ENCODE measurements at regions not wholly inside any gene's neighbourhood (a gene's known extent, or its start where the extent isn't known, plus 50 kb on each side); places are given as distances from the start of the nearest gene placed in this dataset.
"Not testable (repeated sequence)": the region's sequence is repeated elsewhere in the genome, so short reads cannot be mapped to it uniquely, and the experiment has no call there.

GRCh38 chr7:113751547-113751946, 167.3 kb downstream of the PPP1R3A start:
- TF ChIP-seq CTCF (conservative IDR thresholded peaks at IDR 0.05; ENCODE audit: low read depth, low read length): no peak
- no peak for DNase-seq (ENCODE audit: low read depth)
- H3K4me3 ChIP-seq (ENCODE audit: low read depth, low read length): no peak overlapping the region

- not testable (repeated sequence) for DNase-seq (ENCODE audit: low read depth); H3K4me3 ChIP-seq (ENCODE audit: low read depth, low read length)
Observed at GRCh38 chr7:113748385-113748784, 170.4 kb downstream of the PPP1R3A start.

- not testable (repeated sequence) for H3K4me3 ChIP-seq (ENCODE audit: low read depth, low read length); DNase-seq (ENCODE audit: low read depth)
Observed at GRCh38 chr7:113742946-113743431, 175.8 kb downstream of the PPP1R3A start.

GRCh38 chr7:113742377-113742776, 176.4 kb downstream of the PPP1R3A start:
- no peak for TF ChIP-seq CTCF (conservative IDR thresholded peaks at IDR 0.05; ENCODE audit: low read depth, low read length)
- DNase-seq (ENCODE audit: low read depth): no peak

GRCh38 chr7:113731571-113731970, 187.2 kb downstream of the PPP1R3A start:
- no peak overlapping the region for H3K4me3 ChIP-seq (ENCODE audit: low read depth, low read length)
- peak; percentile 7 for DNase-seq (ENCODE audit: low read depth)
- no peak for TF ChIP-seq CTCF (conservative IDR thresholded peaks at IDR 0.05; ENCODE audit: low read depth, low read length)

More at GRCh38 chr7:113742377-113742776, 176.4 kb downstream of the PPP1R3A start:
- H3K4me3 ChIP-seq (ENCODE audit: low read depth, low read length): no peak overlapping the region

- TF ChIP-seq CTCF (conservative IDR thresholded peaks at IDR 0.05; ENCODE audit: low read depth, low read length): no peak
- DNase-seq (ENCODE audit: low read depth): peak; percentile 74
- H3K4me3 ChIP-seq (ENCODE audit: low read depth, low read length): no peak overlapping the region
Observed at GRCh38 chr7:113730309-113730955, 188.4 kb downstream of the PPP1R3A start.

- no peak overlapping the region for H3K4me3 ChIP-seq (ENCODE audit: low read depth, low read length)
- no peak for TF ChIP-seq CTCF (conservative IDR thresholded peaks at IDR 0.05; ENCODE audit: low read depth, low read length)
- no peak for DNase-seq (ENCODE audit: low read depth)
Observed at GRCh38 chr7:113727486-113727885, 191.3 kb downstream of the PPP1R3A start.

- TF ChIP-seq CTCF (conservative IDR thresholded peaks at IDR 0.05; ENCODE audit: low read depth, low read length): no peak
- DNase-seq (ENCODE audit: low read depth): no peak
- H3K4me3 ChIP-seq (ENCODE audit: low read depth, low read length): no peak overlapping the region
Observed at GRCh38 chr7:113722006-113722405, 196.8 kb downstream of the PPP1R3A start.

Data from choroid plexus epithelial cell (primary cell).